ENCODE measurements at regions not wholly inside any gene's neighbourhood (a gene's known extent, or its start where the extent isn't known, plus 50 kb on each side); places are given as distances from the start of the nearest gene placed in this dataset.
"Not testable (repeated sequence)": the region's sequence is repeated elsewhere in the genome, so short reads cannot be mapped to it uniquely, and the experiment has no call there.

GRCh38 chr13:112150352-112150751 lies 83.4 kb downstream of the SOX1 start:
- FAIRE-seq: no peak

DNA sequence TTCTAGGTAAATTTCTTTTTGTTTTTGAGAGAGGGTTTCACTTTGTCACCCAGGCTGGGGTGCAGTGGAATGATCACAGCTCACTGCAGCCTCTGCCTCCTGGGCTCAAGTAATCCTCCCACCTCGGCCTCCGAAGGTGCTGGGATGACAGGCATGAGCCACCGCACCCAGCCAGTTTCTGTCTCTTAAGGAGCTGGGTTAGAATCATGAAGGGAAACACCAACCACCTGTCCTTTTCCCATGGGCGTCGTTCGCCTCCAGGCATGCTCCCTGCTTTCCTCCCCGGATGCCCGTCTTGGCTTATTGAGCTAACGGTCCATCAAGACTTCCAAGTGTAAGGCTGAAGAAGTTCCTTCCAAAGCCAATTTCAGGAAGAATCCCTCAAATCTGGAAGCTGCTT lies 85.9 kb downstream of the SOX1 start:
- FAIRE-seq: no peak

DNA sequence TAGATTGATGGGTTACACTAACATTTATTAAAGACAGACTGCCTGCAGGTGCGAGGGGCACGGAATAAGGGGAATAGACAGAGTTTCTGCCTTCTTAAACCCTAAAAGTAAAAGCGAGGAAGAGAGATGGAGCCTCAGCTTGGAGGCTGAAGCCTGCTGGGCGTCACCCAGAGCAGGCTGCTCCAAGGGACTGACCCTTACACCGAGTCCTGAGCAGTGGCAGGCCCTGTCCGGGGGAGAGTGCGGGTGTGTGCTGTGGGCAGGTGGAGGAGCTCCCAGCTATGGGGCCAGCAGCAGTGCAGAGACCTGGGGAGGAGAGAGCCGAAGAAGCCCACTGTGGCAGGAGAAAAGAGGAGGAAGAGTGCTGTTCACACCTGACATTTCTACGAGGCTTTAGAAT lies 86.4 kb downstream of the SOX1 start:
- no peak for FAIRE-seq

GRCh38 chr13:112153846-112154245 lies 86.9 kb downstream of the SOX1 start:
- FAIRE-seq: no peak

DNA sequence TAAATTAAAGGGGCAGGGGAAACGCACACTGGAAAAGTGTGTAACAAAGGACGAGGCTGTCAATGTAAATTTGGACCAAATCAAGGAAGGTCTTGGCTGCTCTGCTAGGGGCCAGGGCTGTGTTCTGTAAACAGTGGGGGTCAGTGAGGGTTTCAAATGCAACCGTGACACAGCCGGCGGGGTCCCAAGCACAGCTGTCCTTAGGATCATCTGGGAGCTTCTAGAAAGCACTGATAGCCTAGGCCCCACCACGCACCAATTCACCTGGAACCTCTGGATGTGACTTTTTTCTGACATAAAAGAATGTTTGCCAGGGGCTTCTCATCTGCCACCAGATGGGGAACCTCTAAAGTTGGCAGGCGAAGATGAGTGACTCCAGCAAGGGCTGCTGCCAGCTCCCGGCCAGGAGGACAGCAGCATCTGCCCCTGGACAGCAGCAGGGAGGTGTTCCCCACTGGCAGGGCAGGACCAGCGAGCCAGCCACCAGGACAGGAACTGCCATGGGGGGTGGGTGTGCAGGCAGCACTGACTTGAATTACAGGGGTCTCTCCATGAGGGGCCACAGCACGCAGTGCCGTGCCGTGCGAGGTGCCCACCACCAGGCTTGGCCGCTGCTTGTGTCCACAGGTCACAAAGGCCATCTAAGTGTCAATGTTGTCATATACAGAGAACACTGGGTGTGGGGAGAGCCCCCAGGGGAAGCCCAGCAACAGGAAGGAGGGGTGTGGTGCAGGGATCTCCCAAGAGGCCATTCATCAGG lies 87.5 kb downstream of the SOX1 start:
- FAIRE-seq: no peak

DNA sequence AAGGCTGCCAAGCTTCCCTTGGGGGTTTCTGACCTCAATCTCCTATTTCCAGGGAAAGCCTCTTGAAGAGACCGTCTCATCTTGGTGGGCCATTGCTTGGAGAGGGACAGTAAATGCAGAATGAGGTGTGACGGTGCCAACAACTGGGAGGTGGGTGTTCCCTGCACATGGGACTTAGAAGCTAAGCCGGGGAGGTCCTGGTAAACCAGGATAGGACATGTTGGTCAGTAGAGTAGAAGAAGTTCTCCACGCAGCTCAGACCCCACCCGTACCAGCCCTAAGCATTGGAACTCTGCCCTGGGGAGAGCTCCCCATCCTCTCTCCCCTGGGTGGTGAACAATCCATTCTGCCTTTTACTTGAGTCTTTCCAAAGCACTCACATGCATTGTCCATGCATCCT lies 92.0 kb downstream of the SOX1 start:
- no peak for FAIRE-seq

DNA sequence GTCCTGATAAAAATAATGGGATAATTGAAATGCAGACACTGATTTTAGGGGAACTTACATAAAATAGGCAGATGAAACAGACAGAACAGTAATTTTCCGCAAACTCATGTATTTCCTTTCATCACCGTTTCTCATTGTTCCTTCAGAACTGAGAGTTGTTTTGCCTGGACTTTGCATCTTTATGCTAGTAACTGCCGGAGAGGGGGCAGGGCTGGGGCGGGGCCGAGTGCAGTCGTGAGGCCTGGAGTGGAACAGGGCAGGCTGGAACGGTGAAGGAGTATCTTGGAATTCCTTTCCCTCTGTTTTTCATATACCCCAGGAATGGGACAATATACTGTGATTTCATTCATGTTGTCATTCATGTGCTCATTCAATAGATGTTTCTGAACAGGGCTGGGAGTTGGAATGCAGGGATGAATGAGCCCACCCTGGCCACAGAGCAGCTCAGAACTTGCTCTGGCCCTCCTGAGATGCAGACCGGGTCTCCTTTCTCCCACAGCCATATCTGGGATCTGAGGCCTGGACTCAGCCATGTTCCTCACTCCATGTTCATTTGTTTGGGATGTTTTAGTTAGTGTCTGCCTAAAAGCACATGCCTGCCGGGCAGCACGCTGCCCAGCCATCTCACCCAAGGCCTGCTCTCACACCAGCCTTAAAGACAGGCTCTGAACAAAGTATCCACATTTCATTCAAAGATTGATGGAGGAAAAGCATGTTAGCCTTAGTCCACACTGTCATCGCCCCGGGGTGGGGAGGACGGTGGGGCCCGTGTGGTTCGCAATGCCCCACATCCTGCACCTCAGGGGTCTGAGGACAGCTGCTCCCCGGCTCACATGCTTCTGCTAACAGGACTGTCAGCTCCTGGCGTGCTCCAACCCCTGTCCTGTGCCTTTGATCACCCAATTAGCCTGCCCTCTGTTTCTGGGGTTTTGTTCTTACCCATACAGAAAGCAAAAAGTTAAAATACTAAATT lies 92.9 kb downstream of the SOX1 start:
- FAIRE-seq: no peak

DNA sequence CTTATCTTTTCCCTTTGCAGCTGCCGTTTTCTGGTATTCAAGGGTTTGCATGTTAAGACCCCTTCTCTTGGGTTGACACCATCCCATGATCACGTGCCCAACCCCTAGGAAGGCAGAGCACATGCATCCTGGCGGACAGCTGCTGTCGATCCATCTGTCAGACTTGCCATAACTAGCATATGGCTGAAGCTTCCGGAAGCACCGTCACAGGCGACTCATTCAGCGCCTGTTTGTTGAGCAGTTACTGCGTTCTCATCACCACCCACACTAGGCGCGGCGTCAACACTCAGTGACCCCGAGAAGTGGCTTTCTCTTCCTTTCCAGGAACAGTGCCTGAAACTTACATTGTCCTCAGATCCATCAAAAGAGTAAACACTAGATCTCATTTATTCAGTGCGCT lies 93.6 kb downstream of the SOX1 start:
- FAIRE-seq: no peak

- FAIRE-seq: no peak
Measured at GRCh38 chr13:112161521-112162301, 94.8 kb downstream of the SOX1 start.

- not testable (repeated sequence) for FAIRE-seq
Measured at GRCh38 chr13:112163691-112164660, 97.0 kb downstream of the SOX1 start.

- no peak for FAIRE-seq
Measured at GRCh38 chr13:112165712-112166111, 98.8 kb downstream of the SOX1 start.

DNA sequence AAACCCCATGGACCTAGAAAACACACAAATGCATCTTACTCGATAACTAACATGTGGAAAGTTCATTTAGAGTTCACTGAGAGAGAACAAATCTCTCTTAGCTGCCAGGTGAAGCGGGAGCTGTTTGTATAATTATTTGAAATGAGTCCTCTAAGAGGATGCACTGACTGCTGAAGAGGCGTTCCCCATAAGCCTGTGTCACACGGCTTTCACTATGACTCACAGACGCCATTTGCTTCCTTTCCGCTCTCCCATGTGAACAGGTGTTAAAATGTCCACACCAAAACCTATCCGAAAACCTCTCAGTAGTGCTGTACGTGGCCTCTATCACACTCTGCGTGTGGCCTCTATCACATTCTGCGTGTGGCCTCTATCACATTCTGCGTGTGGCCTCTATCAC lies 101.8 kb downstream of the SOX1 start:
- FAIRE-seq: no peak

DNA sequence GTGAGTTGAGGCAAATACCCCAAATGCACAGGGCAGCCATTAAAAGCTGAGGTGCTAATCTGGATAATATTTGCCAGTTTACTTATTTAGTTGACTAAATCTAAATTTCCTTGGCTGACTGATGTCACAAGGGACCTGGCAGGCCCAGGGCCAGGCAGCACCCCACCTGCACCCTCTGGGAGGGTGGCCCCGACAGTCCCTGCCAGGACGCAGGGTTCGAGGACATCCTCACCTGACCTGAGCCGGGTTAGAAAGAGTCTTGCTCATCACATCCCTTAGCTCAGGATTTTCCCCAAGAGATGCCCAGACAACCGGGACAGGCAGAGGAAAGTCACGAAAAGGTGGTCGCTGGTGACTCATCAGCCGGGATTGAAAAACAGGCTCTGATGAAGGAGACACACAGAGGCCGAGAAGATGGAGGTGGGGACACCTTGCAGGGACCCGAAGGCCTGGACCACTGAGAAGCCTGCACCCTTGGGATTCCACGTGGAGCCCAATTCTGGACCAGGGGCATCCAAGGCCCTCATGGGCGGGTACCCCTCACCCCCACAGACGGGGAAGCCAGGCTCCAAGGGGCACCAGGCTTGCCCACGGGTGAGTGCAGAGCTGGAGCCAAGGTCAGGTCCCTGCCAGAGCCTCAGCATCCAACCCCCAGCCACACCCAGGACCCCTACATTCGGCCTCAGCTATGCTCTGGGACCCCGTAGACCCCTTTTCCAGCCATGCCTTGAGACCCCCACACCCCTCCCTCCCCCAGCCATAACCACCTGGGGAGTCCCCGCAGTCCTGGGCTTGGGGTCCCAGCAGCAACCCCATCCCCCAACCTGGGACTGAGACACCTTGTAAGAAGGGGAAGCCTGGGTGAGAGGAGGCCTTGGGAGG lies 103.2 kb downstream of the SOX1 start:
- no peak for FAIRE-seq

GRCh38 chr13:112170823-112171569 lies 104.0 kb downstream of the SOX1 start:
- no peak for FAIRE-seq

DNA sequence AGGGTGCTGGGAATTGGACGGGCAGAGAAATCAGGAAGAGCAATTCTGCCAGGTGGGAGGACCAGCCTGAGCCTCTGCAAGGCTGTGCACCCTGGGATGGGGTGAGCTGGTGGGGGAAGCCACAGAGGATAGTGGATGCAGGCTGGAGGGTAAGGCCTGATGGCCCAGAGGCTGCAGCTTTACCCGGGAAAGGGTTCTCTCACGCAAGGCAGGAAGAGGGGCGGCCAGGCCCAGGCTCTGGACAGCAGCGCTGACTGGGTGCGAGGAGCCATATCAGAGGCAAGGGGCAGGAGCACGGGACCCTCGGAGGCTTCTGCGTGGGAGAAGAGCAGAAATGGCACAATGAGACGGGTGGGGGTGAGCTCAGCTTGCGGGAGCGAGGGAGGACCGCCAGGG lies 104.6 kb downstream of the SOX1 start:
- no peak for FAIRE-seq

- no peak for FAIRE-seq
Measured at GRCh38 chr13:112172017-112172416, 105.1 kb downstream of the SOX1 start.

DNA sequence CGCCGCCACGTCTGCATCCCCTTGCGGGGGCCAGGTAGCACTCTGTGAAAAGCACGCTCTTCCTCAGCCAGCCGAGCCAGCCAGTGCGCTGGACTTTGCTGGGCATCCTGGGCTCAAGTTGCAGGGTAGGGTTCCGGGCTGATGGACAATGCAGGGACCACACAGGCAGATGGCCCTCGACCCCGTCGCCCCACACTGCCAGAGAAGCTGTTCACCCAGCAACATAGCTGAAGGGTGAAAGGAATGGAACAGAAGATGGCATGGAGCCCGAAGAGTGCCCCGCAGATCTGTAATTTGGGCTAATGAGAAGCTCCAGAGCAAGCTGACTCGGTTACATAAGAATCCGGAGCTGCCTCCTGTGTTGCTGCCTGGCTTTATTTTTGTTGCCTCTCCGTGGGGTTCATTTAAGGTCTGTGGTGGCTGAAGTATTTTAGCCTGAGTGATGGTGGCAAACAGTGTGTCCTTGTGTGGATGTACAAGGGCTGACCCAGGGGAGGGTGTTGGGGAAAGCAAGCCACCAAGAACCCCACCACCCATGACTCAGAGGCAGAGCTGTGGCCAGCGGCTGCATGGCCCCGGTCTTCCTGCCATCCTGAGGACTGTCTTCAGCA lies 105.8 kb downstream of the SOX1 start:
- no peak for FAIRE-seq

GRCh38 chr13:112174476-112175110 lies 107.6 kb downstream of the SOX1 start:
- no peak for FAIRE-seq

Data from A204.1 (cell line).